ENCODE measurements at regions not wholly inside any gene's neighbourhood (a gene's known extent, or its start where the extent isn't known, plus 50 kb on each side); places are given as distances from the start of the nearest gene placed in this dataset.

DNA sequence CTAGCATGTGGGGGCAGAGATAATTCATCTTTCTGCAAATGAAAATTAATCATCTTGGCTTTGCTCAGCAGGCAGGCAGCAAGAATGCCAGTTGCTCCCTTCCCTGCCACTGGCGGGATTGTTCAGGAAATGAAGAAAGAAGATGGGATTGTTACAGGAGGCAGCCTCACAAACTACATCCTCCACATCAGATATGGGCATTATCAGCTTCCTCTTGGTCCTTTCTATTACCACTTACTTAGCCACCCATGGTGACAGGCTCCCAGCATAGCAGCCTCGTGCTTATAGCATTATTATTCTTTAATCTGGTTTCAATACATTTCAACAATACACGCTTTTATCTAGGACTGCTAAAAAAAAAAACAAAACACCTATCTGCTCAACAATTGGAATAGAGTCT is 461.6 kb upstream of the ISX start:
- TF ChIP-seq, protein P1, sequence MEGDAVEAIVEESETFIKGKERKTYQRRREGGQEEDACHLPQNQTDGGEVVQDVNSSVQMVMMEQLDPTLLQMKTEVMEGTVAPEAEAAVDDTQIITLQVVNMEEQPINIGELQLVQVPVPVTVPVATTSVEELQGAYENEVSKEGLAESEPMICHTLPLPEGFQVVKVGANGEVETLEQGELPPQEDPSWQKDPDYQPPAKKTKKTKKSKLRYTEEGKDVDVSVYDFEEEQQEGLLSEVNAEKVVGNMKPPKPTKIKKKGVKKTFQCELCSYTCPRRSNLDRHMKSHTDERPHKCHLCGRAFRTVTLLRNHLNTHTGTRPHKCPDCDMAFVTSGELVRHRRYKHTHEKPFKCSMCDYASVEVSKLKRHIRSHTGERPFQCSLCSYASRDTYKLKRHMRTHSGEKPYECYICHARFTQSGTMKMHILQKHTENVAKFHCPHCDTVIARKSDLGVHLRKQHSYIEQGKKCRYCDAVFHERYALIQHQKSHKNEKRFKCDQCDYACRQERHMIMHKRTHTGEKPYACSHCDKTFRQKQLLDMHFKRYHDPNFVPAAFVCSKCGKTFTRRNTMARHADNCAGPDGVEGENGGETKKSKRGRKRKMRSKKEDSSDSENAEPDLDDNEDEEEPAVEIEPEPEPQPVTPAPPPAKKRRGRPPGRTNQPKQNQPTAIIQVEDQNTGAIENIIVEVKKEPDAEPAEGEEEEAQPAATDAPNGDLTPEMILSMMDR (IDR thresholded peaks at IDR 0.05; ENCODE audit: insufficient read depth, low read depth, low read length, missing control alignments) = no peak
- no peak for DNase-seq (ENCODE audit: low read depth)

DNA sequence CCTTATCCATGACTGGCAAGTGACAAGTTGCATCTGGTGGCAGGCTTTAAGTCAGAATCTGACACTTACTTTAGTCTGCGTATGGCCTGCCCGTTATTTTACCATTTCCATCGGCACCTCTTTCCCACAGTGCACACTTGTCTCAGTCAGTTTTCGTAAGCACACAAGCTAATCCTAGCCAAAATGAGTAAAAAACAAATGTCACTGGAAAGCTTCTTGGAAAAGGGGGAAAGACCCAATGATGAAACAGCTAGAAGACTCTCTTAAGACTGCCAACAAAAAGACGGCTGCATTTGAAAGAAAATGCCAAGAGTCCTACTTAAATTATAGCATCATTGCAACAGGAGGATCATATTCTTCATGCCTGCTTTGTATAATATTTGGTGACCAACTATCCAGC is 457.9 kb upstream of the ISX start:
- H3K4me3 ChIP-seq (ENCODE audit: low read length) = no peak overlapping the region
- TF ChIP-seq, protein P1 (IDR thresholded peaks at IDR 0.05; ENCODE audit: insufficient read depth, low read depth, low read length, missing control alignments) = no peak
- DNase-seq (ENCODE audit: low read depth) = no peak

More for the DNA sequence above, 461.6 kb upstream of the ISX start:
- H3K4me3 ChIP-seq (ENCODE audit: low read length) = no peak overlapping the region

DNA sequence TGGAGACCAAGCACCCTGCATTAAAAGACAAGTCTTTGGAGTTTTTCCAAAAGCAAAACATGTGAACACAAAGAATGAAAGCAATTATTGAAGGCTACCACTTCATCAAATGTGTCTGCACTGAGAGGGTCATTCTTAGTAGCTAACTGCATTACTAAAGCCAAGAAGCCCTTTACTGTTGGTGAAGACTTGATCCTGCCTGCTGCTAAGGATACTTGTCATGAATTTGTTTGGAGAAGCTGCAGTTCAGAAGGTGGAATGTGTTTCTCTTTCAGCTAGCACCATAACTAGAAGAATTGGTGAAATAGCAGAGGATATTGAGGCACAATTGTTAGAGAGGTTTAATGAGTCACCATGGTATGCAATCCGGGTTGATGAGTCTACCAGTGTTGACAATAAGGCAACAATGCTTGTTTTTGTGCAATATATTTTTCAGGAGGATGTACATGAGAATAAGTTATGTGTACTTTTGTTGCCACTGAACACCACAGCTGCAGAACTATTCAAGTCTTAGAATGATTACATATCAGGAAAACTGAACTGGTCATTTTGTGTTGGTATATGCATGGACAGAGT is 457.3 kb upstream of the ISX start:
- no peak overlapping the region for H3K4me3 ChIP-seq (ENCODE audit: low read length)
- DNase-seq (ENCODE audit: low read depth) = peak; percentile 2
- TF ChIP-seq, protein P1 (IDR thresholded peaks at IDR 0.05; ENCODE audit: insufficient read depth, low read depth, low read length, missing control alignments) = no peak

DNA sequence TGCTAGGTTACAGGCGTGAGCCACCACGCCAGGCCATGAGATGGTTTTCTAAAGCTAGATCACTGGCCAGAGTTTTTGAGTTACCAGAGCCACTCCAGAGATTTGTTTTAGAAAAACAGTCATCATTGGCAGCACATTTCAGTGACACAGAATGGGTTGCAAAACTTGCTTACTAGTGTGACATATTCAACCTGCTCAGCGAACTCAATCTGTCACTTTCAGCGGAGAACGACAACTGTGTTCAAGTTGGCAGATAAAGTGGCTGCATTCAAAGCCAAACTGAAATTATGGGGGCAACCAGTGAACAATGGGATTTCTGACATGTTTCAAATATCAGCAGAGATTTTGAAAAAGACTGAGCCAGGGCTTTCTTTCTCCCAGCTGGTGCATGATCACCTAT is 456.3 kb upstream of the ISX start:
- no peak overlapping the region for H3K4me3 ChIP-seq (ENCODE audit: low read length)
- no peak for DNase-seq (ENCODE audit: low read depth)
- TF ChIP-seq, protein P1 (IDR thresholded peaks at IDR 0.05; ENCODE audit: insufficient read depth, low read depth, low read length, missing control alignments) = no peak

DNA sequence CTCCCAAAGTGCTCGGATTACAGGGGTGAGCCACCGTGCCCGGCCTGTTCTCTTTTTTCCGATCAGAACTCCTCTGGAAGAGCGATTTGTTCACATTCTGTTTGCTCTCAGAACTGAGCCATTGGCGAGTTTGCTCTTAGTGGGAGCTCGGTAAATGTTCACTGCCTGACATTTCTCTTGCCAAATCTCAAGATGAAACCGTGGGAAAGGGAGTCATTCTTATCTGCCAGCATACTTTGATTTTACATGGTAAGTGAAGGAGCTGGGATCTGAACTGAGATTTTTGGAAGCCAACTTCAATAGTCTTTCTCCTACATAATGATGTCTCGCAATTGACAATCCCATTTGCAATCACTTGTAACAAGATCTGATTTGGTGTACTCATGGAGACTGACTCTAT is 445.8 kb upstream of the ISX start:
- DNase-seq (ENCODE audit: low read depth) = no peak
- no peak overlapping the region for H3K4me3 ChIP-seq (ENCODE audit: low read length)
- TF ChIP-seq, protein P1 (IDR thresholded peaks at IDR 0.05; ENCODE audit: insufficient read depth, low read depth, low read length, missing control alignments) = no peak

DNA sequence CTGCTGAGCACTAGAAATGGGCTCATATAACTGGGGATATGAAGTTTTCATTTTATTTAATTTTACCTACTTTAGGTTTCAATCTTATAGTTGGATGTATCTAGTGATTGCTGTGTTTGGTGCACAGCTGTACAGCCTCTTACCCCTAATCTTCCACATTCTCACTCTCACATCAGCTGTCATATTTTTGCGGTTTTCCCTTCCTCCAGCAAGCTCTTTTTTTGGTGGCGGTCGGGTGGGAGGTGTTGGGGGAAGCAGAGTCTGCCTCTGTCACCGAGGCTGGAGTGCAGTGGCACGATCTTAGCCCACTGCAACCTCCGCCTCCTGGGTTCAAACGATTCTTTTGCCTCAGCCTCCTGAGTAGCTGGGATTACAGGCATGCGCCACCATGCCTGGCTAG is 445.1 kb upstream of the ISX start:
- DNase-seq (ENCODE audit: low read depth) = no peak
- no peak overlapping the region for H3K4me3 ChIP-seq (ENCODE audit: low read length)
- TF ChIP-seq, protein P1 (IDR thresholded peaks at IDR 0.05; ENCODE audit: insufficient read depth, low read depth, low read length, missing control alignments) = no peak

DNA sequence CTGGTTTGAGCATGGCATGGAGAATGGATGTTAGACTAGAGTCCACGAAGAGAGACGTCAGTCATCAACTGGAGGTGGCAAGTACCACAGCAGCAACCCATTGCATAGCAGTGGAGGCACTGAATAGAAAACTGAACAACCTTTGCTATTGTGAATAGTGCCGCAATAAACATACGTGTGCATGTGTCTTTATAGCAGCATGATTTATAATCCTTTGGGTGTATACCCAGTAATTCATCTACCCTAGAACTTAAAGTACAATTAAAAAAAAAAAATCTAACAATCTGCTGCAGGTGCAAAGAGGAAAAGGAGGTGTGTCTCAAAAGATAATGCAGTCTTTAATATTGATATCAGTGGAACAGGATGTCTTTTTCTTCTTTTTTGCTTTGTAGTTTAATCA is 443.4 kb upstream of the ISX start:
- TF ChIP-seq, protein P1 (IDR thresholded peaks at IDR 0.05; ENCODE audit: insufficient read depth, low read depth, low read length, missing control alignments) = no peak
- no peak overlapping the region for H3K4me3 ChIP-seq (ENCODE audit: low read length)
- DNase-seq (ENCODE audit: low read depth) = no peak

Data from epithelial cell of esophagus (primary cell).